HG03095 (cell line): ENCODE measurements at regions not wholly inside any gene's neighbourhood (a gene's known extent, or its start where the extent isn't known, plus 50 kb on each side); places are given as distances from the start of the nearest gene placed in this dataset.

Experiments
- ATAC-seq: cut with Tn5 transposase; IDR thresholded peaks from one replicate; pipeline ENCODE4 v1.9.1; 2021; ENCODE audit warnings: moderate library complexity; ENCODE audit not compliant: unreplicated experiment

GRCh38 chr5:5622806-5623205 lies 200.3 kb downstream of the ICE1 start:
- ATAC-seq: no peak

DNA sequence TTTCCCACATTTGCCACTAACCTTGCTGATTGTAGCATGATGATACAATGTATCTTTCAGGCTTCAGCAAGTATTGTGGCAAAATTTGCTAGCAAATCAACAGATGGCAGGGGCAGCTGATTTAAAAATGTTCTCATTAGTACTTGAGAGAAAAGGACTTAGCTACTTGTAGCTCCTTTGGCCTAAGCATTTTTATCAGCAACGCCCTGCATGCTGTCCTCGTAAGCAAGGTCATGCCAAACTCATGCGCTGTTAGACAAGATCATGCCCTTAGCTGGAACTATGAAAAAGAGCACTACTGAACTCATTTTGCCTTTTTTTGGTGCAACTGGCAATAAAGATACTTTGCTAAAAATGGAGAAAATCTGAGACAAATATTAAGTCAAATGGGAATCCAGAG lies 197.1 kb downstream of the ICE1 start:
- ATAC-seq: no peak

DNA sequence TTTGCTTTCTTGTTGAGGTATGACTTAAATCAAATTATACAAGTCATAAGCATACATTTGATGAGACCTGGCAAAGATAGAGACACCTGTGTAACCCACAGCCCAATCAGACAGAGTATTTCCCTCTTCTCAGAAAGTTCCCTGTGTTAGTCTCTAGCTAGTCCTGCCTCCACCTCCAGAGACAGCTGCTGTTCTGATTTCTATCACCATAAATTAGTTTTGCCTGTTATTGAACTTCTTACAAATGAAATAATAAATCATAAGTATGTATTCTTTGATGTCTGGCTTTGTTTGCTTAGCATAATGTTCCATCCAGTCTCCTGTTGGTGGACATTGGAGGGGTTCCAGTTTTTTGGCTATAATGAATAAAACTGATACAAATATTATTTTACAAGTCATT lies 194.5 kb downstream of the ICE1 start:
- ATAC-seq: no peak

DNA sequence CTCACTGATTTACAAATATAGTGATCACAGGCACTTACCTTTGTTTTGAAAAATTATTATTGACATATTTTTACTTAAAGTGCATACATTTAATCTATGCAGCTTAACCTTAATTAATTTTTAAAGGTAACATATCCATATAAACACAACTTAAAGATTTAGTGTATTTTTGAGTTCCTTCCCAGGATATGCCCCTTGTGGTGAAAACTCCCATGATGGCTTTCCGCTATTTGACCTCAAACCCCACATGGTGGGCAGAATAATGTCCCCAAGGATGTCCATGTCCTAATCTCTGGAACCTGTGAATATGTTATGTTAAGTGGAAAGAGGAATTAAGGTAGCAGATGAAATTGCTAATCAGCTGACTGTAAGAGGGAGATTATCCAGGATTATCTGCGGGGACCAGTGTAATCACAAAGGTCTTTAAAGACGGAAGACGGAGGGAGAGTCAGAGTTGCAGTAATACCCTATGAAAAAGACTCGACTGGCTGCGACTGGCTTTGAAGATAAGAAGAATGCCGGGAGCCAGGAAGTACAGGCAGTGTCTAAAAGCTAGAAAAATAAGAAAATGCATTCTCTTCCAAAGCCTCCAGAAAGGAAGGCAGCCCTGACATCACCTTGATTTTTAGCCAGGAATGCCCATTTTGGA lies 193.9 kb downstream of the ICE1 start:
- ATAC-seq: no peak

DNA sequence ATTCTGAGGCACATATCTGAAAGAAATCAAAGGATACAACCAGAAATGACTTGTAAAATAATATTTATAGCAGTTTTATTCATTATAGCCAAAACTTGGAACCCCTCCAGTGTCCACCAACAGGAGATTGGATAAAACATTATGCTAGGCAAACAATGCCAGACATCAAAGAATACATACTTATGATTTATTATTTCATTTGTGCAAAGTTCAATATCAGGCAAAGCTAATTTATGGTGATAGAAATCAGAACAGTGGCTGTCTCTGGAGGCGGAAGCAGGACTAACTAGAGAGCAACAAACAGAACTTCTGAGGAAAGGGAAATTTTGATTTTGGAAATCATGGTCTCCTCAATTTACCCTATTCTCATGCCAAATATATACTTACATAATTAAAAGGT lies 193.1 kb downstream of the ICE1 start:
- no peak for ATAC-seq

- no peak for ATAC-seq
Observed at GRCh38 chr5:5613261-5613990, 190.9 kb downstream of the ICE1 start.

DNA sequence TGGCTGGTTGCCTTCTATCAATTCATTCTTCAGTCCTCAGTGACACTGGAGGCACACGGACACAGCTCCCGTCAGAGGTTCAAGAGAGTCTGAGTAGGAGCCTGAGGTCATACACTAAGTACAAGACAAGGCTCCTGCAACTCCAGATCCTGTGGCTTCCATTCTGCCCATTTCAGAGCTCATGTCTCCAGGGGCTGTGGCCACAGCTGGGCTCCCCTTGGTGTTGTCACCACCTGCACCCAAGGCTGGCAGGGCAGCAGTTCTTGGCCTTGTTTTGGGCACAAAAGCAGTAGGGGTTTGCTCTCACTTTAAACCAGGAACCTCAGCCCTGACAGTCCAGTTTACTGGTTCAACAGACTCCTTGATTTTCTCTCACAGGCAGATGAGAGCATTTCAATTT lies 189.6 kb downstream of the ICE1 start:
- ATAC-seq: no peak

GRCh38 chr5:5609935-5610334 lies 187.5 kb downstream of the ICE1 start:
- no peak for ATAC-seq

DNA sequence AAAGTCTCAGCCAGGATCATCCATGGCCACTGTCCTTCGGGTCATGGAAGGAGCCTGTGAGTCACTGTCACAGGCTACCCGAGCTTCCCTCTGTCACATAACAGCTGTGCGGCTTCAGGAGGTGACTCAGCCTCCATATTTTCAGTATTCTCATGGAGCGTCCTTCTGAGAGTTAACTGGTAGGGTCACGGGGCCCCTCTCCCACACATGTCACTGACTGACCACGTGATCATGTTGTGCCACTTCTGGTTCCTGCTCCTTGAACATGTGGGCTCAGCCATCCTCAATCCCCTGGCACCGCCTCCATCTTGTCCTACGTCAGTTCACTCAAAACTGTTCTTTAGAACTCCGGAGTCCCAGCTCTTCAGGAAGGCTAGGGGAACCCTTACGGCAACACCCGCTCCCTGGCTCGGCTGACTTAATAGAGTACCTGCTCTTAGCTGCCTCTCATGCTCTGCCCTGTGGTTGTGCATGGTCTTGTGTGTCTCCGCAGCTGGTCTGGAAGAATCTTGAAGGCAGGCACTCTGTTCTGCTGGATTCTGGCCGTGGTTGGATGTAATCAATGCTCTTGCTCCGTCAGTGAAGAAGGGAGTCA lies 182.8 kb downstream of the ICE1 start:
- ATAC-seq: no peak

DNA sequence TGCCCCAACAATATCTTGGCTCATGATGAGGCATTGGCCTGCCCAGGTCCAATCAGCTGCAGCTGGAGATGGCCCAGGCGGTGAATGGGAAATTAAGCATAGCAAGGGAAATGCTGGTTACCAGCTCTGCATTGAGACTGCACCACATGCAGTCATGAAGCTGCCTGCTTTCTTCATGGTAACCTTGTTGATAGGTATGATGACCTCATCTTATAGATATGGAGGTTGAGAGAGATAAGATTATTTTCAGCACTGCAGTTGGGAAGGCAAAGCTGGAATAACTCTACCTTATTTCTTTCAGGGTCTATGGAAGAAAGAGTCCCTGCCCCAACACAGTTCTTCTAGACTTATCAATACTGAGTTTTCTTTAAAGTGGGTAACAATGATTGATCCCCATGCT lies 180.1 kb downstream of the ICE1 start:
- no peak for ATAC-seq

DNA sequence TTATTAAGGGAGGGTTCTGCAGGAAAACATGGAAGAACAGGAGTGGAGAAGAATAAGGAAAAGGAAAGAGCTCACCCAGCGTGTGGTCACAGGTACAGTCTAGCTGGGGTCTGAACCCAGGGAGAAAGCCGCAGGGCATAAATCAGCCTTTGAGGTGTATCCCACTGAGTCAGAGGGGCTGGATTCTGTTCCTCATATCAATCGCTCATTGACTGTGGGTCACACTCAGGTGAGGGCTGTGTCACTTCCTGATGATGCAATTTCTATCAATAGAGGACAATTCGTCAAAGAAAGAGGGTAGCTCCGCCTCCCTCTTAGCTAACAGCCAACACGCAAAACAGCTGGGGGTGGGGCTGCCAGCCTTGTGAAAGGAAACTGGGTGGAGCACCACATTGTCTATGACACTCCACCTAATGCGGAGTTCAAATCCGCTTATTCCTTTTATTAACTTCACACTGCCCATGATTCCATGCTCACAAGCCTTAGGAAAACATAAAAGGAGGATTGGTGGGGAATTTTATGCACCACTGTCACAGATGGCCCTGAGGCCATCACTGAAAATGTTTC lies 176.2 kb downstream of the ICE1 start:
- ATAC-seq: no peak

DNA sequence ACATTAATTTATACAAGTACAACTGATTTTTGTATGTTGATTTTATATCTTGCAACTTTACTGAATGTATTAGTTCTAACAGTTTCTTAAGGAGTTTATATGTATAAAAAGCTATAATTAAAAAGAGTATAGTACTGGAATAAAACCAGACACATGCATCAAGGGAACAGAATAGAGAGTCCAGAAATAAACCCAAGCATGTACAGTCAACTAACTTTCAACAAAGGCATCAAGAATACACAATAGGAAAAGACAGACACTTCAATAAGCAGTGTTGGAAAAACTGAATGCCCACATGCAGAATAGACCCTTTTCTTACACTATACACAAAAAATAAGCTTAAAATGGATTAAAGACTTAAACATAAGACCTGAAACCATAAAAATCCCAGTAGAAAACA lies 170.9 kb downstream of the ICE1 start:
- no peak for ATAC-seq

- no peak for ATAC-seq
Observed at GRCh38 chr5:5592541-5592940, 170.1 kb downstream of the ICE1 start.

GRCh38 chr5:5591567-5591966 lies 169.1 kb downstream of the ICE1 start:
- ATAC-seq: no peak

DNA sequence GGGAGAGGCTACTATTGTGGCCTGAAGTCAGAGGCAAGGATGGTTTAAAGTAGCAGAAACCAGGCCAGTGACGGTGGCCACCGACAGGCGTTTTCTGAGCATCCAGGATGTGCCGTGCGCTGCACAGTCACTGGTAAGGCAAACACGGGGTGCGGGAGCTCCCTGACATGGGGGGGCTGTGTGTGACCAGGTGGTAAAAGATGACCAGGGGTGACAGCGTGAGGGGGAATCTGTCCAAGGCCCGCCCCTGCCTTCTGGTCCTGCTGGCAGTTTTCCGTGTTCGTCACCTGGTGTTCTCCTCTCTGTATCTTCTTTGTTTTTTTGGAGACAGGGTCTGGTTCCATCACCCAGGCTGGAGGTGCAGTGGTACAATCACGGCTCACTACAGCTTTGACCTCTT lies 167.4 kb downstream of the ICE1 start:
- ATAC-seq: no peak

DNA sequence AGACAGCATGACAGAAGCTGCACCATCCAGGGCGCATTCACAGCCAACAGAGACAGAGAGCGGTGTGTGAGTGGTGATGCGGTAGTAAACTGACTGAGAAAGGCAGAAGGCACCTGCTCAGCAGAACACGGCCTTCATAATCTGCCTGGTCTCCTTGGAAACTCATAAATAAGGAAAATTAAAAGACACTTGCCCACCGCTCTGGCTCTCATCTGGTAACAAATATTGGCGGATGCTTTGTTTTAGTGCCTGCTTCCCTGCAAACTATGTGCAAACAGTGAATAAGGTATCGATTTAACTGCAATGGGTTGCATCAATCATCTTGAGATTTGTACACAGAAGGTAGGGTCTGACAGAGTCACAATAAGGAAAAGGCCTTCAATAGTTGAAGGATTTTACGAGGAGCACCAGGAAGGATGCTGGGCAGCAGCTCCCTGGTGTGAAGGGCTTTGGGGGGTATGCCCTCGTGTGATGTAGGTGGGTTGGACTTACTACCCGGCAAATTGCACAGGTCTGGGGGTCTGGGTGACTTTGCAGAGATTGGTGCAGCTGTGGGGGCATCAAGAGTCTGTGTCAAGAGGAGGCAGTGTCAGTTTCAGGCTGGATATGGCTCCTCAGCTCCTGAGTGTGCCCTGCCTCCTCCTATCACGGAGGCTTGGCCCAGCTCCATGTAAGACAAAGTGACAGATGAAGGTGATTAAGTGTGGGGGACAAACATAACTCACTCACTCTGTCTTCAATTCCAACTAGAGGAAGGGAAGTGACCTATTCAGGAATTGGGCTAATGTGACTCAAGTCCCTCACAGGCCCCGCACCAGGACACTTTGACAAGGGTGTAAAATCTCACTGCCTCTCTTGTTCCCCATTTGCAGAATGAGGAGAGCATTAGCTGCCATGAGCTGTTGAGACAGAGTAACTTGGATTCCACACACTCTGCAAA lies 166.7 kb downstream of the ICE1 start:
- no peak for ATAC-seq

- ATAC-seq: no peak
Observed at GRCh38 chr5:5588386-5588785, 165.9 kb downstream of the ICE1 start.

DNA sequence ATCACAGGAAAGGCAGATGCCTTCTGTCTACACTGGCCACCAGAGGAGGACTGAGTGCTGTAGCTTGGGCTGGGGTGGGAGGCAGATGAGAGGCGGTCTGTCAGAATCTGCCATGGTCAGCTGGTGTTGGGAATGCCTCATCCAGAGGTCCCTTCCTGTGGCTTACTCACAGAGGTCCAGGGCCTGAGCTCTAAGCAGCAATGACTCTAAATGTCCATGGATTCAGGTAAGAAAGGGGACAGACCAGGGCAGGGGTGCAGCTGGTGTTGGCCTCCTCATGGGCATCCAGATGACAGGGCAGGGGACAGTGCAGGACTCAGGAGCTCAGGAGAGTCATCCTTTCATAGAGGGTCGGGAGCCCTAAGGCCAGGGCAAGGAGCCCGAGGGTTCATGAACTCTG lies 165.0 kb downstream of the ICE1 start:
- ATAC-seq: no peak

GRCh38 chr5:5586721-5587120 lies 164.2 kb downstream of the ICE1 start:
- no peak for ATAC-seq

DNA sequence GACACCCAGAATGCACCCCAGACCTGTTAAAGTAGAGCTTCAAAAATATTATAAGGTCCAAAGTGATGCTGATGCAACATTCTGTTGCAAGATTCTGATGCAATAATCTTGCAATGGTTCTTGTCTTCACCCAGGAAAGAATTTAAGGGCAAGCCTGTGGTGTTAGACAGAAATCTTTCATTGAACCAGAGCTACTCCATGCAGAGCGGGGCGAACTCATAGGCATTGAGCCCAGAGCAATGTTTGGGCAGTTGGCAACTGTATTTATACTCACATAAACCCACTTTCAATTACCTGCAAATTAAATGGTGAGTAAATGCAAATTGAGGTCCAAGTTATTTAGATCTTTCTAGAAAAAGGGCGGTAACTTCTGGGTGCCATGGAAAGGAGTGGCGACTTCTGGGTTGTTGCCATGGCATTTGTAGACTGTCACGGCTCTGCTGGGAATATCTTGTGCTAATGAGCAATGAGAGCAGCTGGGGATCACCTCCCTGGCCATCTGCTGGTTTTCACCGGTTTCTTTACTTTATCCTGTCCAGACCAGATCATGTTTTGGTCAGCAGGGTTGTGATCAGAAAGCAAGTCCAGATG lies 163.4 kb downstream of the ICE1 start:
- ATAC-seq: no peak

GRCh38 chr5:5584751-5585150 lies 162.3 kb downstream of the ICE1 start:
- ATAC-seq: no peak
